Memory B cell (primary cell): ENCODE measurements at regions not wholly inside any gene's neighbourhood (a gene's known extent, or its start where the extent isn't known, plus 50 kb on each side); places are given as distances from the start of the nearest gene placed in this dataset.
"Not testable (repeated sequence)": the region's sequence is repeated elsewhere in the genome, so short reads cannot be mapped to it uniquely, and the experiment has no call there.

Experiments
- ATAC-seq: fragments of 150-1000 bp; cut with Tn5 transposase; 2 replicates; pipeline ENCODE4 v1.10.0; 2021; ENCODE audit warnings: low read depth, mild to moderate bottlenecking, moderate library complexity
- DNase-seq, 2 donors: peaks; one replicate each; pipeline ENCODE4 v3.0.0; 2022; ENCODE audit warnings: low spot score in 2 of 2
- H3K27ac Mint-ChIP-seq: one replicate; pipeline ENCODE4 v1.8.0; 2022; ENCODE audit warnings: mild to moderate bottlenecking, moderate library complexity, mixed read lengths
- H3K27me3 Mint-ChIP-seq: one replicate; pipeline ENCODE4 v1.8.0; 2022; ENCODE audit warnings: mixed read lengths
- H3K36me3 Mint-ChIP-seq: one replicate; pipeline ENCODE4 v1.8.0; 2022; ENCODE audit warnings: mild to moderate bottlenecking, mixed read lengths
- H3K4me1 Mint-ChIP-seq: one replicate; pipeline ENCODE4 v1.8.0; 2022; ENCODE audit warnings: mixed read lengths
- H3K4me3 Mint-ChIP-seq: one replicate; pipeline ENCODE4 v1.8.0; 2022; ENCODE audit warnings: mild to moderate bottlenecking, moderate library complexity, mixed read lengths
- H3K9me3 Mint-ChIP-seq: one replicate; pipeline ENCODE4 v1.8.0; 2022; ENCODE audit warnings: mixed read lengths

DNA sequence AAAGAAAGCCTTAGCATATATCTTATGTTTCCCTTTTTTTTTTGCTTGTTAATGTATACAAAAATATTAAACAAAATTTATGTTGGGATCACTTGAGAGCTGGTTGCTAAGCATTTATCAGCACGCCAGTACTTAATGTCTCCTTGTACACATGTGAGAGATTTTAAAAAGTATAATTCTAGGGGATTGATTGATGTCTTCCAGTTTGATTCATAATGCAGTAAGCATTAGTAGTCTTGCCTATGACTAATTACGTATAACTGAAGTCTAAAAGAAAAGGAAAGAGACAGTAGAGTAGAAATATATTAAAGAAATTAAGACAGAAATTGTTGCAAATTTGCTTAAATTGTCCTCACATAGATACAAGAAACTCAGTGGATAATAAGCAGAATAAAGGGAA is 1630.4 kb upstream of the B3GALT2 start:
- ATAC-seq = no peak
- Mint-ChIP-seq H3K27me3 (no peaks in the 10 kb centered on the region), H3K4me1 (no peaks in the 10 kb centered on the region), H3K9me3 (peaks cover 2% of the 10 kb centered on the region), H3K36me3 (no peaks in the 10 kb centered on the region), H3K4me3 (no peak overlapping the region), H3K27ac (no peak overlapping the region)
- no peak for DNase-seq

DNA sequence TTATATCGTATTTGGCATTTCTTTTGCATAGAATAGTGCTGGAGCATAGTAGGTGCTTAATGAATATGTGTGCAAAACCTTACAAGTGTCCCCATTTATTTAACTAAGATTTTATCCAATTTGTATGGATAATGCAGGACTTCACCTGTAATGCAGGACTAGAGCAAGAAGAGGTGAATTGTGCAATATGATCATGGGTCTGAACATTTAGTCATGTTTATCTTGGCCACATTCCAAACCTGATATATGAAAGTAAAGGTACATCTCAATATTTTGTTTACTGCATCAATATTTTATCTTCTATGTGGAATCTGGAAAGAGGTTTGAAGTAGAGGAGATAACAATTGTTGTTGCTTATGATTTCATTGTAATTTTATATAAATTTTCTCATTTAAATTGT is 1626.7 kb upstream of the B3GALT2 start:
- DNase-seq (no peak), ATAC-seq (no peak)
- no peaks in the 10 kb centered on the region for H3K9me3 Mint-ChIP-seq
- H3K27ac Mint-ChIP-seq = no peak overlapping the region
- no peak overlapping the region for H3K4me3 Mint-ChIP-seq
- no peaks in the 10 kb centered on the region for H3K4me1 Mint-ChIP-seq
- no peaks in the 10 kb centered on the region for H3K27me3 Mint-ChIP-seq
- no peaks in the 10 kb centered on the region for H3K36me3 Mint-ChIP-seq

DNA sequence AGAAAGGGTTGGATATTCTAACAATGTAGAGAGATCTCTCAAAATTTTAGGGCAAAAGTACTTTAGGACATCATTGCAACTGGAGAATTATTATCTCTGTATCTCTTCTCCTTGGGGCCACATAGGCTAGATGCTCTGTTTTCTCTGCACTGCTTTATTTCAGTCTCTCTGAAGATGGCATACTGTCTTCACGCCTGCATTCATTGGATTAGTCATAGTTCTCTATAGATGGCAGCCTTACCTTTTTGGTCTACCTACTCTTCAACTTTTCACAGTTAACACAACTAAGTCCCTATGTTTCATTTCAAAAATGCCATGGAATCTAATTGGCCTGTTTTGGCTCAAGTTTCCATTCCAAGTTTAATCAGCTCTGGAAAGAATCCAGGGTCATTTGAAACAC is 1623.3 kb upstream of the B3GALT2 start:
- DNase-seq (no peak), ATAC-seq (no peak)
- Mint-ChIP-seq H3K4me1 (no peaks in the 10 kb centered on the region), H3K27me3 (no peaks in the 10 kb centered on the region), H3K36me3 (no peaks in the 10 kb centered on the region), H3K9me3 (no peaks in the 10 kb centered on the region), H3K4me3 (no peak overlapping the region), H3K27ac (no peak overlapping the region)

DNA sequence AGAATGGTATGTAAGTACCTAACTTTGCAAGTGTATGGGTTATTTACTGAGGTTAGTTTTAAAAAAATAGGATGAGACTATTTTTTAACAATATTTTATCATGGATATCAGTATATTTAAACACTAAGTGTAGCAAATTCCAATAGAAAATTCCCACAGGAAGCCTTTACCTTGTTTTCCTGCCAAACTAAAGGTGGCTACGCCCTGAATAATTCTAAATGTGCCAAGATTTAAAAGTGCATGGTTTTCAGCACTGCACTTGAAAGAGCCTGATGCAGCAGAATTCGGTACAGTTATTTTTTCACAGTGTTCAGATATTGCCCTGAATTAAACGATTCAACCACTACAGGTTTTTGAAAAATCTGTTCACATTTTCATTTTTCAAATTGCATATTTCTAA is 1622.8 kb upstream of the B3GALT2 start:
- no peak overlapping the region for H3K4me3 Mint-ChIP-seq
- ATAC-seq (no peak), DNase-seq (no peak)
- no peaks in the 10 kb centered on the region for H3K9me3 Mint-ChIP-seq
- H3K4me1 Mint-ChIP-seq = no peaks in the 10 kb centered on the region
- no peaks in the 10 kb centered on the region for H3K36me3 Mint-ChIP-seq
- H3K27ac Mint-ChIP-seq = no peak overlapping the region
- H3K27me3 Mint-ChIP-seq = no peaks in the 10 kb centered on the region

DNA sequence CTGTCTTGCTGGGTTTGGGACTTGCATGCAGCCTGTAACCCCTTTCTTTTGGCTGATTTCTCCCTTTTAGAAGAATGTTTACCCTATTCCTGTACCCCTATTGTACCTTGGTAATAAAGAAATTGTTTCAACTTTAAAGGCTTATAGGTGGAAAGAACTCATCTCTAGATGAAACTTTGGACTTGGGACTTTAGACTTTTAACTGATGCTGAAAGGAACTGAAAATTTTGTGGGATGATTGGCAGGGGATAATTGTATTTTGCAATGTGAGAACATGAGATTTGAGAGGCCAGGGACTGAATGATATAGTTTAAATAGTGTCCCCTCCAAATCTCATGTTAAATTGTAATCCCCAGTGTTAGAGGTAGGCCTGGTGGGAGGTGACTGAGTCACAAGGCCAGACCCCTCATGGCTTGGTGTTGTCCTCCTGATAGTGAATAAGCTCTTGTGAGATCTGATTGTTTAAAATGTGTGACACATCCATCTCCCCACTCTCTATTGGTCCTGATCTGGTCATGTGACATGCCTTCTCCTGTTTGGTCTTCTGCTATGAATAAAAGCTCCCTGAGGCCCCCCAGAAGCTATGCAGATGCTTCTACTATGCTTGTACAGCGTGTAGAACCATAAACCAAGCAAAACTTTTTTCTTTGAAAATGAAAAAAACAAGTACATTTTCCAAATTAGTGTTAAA is 1621.3 kb upstream of the B3GALT2 start:
- no peak for ATAC-seq
- H3K9me3 Mint-ChIP-seq = no peaks in the 10 kb centered on the region
- H3K27ac Mint-ChIP-seq = no peak overlapping the region
- H3K27me3 Mint-ChIP-seq = no peaks in the 10 kb centered on the region
- DNase-seq = no peak
- no peak overlapping the region for H3K4me3 Mint-ChIP-seq
- no peaks in the 10 kb centered on the region for H3K4me1 Mint-ChIP-seq
- no peaks in the 10 kb centered on the region for H3K36me3 Mint-ChIP-seq

DNA sequence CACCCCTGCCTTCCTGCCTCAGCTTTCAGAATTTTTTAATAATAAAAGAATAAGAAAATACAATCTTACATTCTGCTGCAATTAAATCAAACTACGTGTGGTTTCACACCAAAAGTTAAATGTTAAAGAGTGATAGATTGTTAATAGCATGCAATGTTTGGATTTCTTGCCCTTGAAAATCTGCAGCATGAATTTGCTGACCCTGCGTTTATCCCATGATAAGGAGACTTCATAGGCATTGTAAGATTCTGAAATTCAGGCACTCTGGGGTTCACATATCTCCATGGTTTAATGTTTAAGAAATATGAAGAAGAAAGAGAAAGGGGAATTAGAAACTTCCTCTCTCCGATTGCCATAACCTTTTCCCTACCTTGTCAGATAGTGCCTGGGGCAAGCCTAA is 1616.2 kb upstream of the B3GALT2 start:
- Mint-ChIP-seq H3K36me3 (no peaks in the 10 kb centered on the region), H3K4me3 (no peak overlapping the region), H3K27ac (no peak overlapping the region), H3K27me3 (no peaks in the 10 kb centered on the region), H3K4me1 (no peaks in the 10 kb centered on the region), H3K9me3 (no peaks in the 10 kb centered on the region)
- ATAC-seq = no peak
- DNase-seq = no peak

DNA sequence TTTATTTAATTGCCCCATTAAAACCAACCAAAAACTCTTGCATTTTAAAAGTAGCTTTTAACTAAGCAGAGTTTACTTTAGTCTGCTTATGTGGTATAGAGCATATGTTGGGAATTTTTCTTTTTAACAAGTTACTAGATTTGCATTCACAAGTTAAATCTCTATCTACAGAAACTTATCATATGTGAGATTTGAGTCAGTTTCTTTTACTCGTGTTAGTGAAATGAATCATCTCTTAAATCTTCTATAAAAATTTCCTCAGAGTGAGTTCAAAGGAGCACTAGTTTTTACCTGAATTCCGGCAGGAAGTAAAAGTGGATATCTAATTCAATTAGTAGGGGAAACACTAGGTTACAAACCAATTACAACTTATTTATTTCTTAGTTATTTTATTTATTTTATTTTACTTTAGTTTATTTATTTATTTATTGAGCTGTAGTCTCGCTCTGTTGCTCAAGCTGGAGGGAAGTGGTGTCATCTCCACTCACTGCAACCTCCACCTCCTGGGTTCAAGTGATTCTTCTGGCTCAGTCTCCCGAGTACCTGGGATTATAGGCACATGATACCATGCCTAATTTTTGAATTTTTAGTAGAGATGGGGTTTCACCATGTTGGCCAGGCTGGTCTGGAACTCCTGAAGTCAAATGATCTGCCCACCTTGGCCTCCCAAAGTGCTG is 1609.6 kb upstream of the B3GALT2 start:
- Mint-ChIP-seq H3K4me3 (no peak overlapping the region), H3K4me1 (no peaks in the 10 kb centered on the region), H3K27me3 (no peaks in the 10 kb centered on the region), H3K9me3 (peaks cover 1% of the 10 kb centered on the region), H3K36me3 (no peaks in the 10 kb centered on the region), H3K27ac (no peak overlapping the region)
- DNase-seq (no peak), ATAC-seq (no peak)

DNA sequence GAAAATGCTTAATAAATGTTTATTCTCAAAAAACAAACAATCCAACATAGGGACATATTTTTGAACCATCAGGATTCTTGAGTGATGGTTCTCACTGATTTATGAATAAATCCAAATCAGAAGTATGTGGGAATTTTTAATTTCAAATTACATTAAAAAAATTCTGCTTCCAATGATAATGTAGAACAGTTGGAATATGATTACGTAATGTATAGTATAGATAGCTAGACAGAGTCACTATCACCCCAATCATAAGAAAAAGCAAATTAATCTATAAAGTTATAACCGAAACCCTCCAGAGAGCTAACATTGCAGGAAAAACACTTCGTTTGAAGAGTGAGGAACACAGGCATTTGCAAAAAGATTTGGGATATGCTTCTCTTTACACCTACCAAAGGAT is 1600.6 kb upstream of the B3GALT2 start:
- Mint-ChIP-seq H3K4me3 (no peak overlapping the region), H3K27me3 (no peaks in the 10 kb centered on the region), H3K4me1 (no peaks in the 10 kb centered on the region), H3K9me3 (peaks cover 3% of the 10 kb centered on the region), H3K27ac (no peak overlapping the region), H3K36me3 (no peaks in the 10 kb centered on the region)
- DNase-seq = no peak
- no peak for ATAC-seq

DNA sequence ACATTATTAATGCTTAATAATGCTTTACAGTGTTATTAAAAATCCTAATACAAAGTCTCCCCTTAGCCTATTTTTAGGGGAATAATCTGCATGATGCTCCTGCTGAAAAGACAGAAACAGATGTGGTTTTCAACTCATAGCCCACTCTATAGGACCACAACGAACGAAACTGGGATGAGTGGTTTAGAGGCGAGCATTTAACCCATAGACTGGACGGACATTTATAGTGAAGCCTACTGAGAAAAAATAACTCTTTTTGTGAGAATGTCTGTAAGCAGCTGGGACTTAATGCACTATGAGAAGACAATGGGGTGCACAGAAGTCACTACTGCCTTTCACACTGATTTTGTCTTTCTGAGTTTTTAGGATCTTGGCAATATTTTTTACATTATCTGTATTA is 1599.6 kb upstream of the B3GALT2 start:
- no peak overlapping the region for H3K27ac Mint-ChIP-seq
- no peak overlapping the region for H3K4me3 Mint-ChIP-seq
- ATAC-seq = no peak
- H3K36me3 Mint-ChIP-seq = no peaks in the 10 kb centered on the region
- H3K9me3 Mint-ChIP-seq = peaks cover 3% of the 10 kb centered on the region
- H3K27me3 Mint-ChIP-seq = no peaks in the 10 kb centered on the region
- DNase-seq = no peak
- no peaks in the 10 kb centered on the region for H3K4me1 Mint-ChIP-seq

DNA sequence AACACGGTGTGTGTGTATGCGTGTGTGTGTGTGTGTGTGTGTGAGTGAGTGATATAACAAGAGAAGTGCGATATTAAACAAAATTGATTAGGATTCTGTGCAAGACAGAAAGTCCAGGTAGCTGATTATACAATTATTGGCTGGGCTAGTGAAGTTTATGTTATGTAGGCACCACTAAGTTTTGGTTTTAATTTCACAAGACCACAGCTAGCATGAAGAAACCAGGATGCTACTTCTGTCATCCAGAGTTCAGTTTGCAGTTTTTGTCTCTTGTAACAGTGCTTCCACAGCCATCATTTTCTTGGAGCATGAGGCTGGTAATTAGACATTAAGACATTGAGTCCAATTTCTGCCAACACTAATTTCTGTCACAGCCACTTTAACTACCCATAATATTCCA is 1590.2 kb upstream of the B3GALT2 start:
- peaks cover 6% of the 10 kb centered on the region for H3K9me3 Mint-ChIP-seq
- H3K4me3 Mint-ChIP-seq = no peak overlapping the region
- DNase-seq (no peak), ATAC-seq (no peak)
- no peaks in the 10 kb centered on the region for H3K4me1 Mint-ChIP-seq
- no peaks in the 10 kb centered on the region for H3K36me3 Mint-ChIP-seq
- no peaks in the 10 kb centered on the region for H3K27me3 Mint-ChIP-seq
- H3K27ac Mint-ChIP-seq = no peak overlapping the region

DNA sequence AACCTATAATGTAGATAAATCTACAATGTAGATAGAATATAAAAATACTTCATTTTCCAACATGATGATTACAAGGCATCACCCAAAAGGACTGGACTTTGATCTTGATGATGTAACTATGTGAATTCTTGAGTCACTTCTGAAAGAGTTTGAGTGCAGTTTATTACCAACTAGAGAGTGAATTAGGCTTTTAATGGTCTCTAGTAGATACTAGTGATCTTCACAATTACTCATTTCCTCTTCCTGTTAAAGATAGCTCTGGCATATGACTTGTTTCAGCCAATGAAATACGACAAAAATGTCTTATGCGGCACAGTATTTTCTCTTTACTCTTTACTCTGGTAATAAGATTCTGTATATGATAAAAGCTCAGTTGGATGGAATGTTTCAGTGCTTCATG is 1588.1 kb upstream of the B3GALT2 start:
- Mint-ChIP-seq H3K4me3 (no peak overlapping the region), H3K4me1 (no peaks in the 10 kb centered on the region), H3K36me3 (no peaks in the 10 kb centered on the region), H3K27ac (no peak overlapping the region), H3K27me3 (no peaks in the 10 kb centered on the region), H3K9me3 (peaks cover 6% of the 10 kb centered on the region)
- DNase-seq = no peak
- no peak for ATAC-seq

DNA sequence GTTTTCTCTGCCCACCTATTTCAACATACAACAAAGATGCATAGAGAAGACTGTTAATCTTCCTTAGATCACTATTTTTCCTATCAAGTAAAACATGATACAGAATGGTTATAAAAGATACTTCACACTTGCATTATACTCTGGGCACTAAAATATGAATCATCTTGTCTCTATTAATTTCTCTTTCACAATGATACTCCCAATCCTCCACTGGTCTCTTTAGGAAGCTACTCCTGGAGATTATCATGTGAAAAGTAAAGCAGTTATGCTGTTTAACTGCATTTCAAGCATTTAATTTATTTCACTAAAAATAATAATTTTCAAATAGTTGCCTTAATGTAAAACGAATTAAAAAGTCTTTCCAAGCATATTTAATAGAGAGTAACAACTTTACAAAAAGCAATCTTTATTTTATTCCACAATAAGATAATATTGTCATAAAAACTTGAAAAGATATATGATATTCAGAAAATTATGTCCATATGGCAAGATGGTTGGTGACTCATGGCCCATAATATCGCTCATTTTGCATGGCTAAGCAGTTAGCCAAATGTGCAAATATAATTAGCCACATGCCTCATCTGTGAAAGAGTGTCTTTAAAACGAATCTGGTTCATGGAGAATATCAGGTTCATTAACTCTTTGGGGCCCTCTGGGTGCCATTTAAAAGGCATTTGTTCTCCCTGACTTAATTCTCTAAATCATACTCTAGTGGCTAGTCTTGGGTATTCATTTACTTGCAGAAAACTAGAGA is 1569.0 kb upstream of the B3GALT2 start:
- no peak for ATAC-seq
- Mint-ChIP-seq H3K4me3 (no peak overlapping the region), H3K27ac (no peak overlapping the region), H3K4me1 (no peaks in the 10 kb centered on the region), H3K36me3 (no peaks in the 10 kb centered on the region), H3K27me3 (no peaks in the 10 kb centered on the region), H3K9me3 (peaks cover 7% of the 10 kb centered on the region)
- DNase-seq = no peak

DNA sequence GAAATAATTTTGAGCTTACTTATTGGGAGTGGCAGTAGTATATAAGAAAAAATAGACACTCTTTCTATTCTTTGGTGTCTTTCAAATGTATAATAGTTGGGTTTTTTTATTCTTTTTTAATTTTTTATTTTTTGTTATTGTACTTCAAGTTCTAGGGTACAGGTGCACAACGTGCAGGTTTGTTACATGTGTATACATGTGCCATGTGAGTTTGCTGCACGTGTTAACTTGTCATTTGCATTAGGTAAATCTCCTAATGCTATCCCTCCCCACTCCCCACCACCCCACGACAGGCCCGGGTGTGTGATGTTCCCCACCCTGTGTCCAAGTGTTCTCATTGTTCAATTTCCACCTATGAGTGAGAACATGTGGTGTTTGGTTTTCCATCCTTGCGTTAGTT is 1552.4 kb upstream of the B3GALT2 start:
- not testable (repeated sequence) for ATAC-seq, H3K9me3 Mint-ChIP-seq, H3K4me3 Mint-ChIP-seq, H3K36me3 Mint-ChIP-seq, H3K4me1 Mint-ChIP-seq, H3K27ac Mint-ChIP-seq, H3K27me3 Mint-ChIP-seq, DNase-seq

DNA sequence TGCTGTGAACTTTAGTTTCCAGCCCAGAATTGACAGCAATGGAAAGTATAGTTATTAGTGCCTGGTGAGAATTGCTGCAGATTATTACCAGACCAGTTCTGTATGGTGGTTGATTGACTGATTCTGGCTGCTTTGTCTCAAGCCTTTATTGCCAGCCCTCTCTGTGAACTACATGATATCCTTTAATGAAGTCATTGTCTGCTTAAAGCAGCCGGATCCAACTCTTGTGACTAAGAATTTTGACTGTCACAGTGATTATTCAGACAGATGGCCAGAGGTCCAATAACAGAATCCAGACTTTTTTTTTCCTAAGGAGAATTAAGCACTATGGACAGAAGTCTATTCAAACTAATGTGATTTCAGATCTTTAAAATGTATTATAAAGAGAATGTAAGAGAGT is 1548.6 kb upstream of the B3GALT2 start:
- no peak for ATAC-seq
- H3K27ac Mint-ChIP-seq = no peak overlapping the region
- peaks cover 1% of the 10 kb centered on the region for H3K9me3 Mint-ChIP-seq
- H3K36me3 Mint-ChIP-seq = no peaks in the 10 kb centered on the region
- H3K27me3 Mint-ChIP-seq = no peaks in the 10 kb centered on the region
- no peaks in the 10 kb centered on the region for H3K4me1 Mint-ChIP-seq
- H3K4me3 Mint-ChIP-seq = no peak overlapping the region
- no peak for DNase-seq
